ENCODE measurements at regions not wholly inside any gene's neighbourhood (a gene's known extent, or its start where the extent isn't known, plus 50 kb on each side); places are given as distances from the start of the nearest gene placed in this dataset.

DNA sequence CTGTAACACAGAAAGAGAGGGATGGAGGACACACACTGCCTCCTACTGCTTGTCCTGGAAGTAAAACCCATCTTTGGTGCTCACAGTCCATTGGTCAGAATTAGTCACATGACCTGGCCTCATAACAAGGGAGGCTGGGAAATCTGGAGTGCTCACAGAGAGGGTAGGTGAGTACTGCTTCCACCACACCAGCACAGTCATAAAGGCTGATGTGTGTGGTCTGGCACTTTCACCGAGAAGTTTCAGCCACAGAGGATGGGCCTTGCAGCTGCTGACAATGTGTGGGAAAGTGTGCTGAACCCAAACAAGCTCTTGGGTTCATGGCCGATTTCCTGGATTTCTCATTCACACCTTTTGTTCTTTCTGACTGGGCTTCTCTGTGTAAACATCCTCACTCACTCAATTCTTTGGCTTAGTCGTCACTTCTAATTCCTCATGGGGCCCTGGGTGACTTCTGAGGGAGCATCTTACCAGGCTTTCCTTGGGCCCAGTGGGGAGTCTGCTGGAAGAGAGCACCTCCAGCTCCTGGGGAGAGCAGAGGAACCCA, 100.7 kb downstream of the ASB7 start:
- Histone ChIP-seq H3K27me3 (no peaks in the 10 kb centered on the region), H3K9me3 (no peaks in the 10 kb centered on the region), H3K27ac (no peak overlapping the region), H3K4me1 (no peaks in the 10 kb centered on the region), H3K36me3 (no peaks in the 10 kb centered on the region), H3K4me3 (replicated peaks in 1 of 3) (no peak overlapping the region)
- intact Hi-C loops (cut with DNase I), result no loop called here
- TF ChIP-seq, protein P1, sequence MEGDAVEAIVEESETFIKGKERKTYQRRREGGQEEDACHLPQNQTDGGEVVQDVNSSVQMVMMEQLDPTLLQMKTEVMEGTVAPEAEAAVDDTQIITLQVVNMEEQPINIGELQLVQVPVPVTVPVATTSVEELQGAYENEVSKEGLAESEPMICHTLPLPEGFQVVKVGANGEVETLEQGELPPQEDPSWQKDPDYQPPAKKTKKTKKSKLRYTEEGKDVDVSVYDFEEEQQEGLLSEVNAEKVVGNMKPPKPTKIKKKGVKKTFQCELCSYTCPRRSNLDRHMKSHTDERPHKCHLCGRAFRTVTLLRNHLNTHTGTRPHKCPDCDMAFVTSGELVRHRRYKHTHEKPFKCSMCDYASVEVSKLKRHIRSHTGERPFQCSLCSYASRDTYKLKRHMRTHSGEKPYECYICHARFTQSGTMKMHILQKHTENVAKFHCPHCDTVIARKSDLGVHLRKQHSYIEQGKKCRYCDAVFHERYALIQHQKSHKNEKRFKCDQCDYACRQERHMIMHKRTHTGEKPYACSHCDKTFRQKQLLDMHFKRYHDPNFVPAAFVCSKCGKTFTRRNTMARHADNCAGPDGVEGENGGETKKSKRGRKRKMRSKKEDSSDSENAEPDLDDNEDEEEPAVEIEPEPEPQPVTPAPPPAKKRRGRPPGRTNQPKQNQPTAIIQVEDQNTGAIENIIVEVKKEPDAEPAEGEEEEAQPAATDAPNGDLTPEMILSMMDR (IDR thresholded peaks at IDR 0.05), result no peak
- no peak for TF ChIP-seq POLR2A (IDR thresholded peaks at IDR 0.05)
- no peak for DNase-seq
- WGBS, 2 donors, result 41 to 51% methylated on average over 3 of the region's 3 CpGs

DNA sequence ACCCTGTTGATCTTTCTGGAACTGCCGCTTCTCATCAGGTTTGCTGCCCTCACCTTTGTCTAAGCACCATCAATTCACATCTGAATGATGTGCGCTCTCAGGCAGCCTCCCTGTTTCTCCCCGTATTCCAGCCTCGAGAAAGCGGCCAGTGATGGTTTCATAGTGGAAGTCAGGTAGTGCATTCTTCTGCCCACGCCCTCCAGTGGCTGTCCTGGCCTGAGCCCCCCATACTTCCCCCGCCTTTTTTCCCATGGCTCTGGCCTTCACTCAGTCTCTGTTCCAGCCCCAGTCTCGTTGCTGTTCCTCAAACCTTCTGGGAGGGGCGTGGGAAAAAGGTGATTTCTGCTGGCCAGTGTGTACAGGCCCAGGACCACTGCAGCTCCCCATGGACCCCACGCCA, 101.3 kb downstream of the ASB7 start:
- TF ChIP-seq, protein P1 (IDR thresholded peaks at IDR 0.05), result no peak
- no peak for TF ChIP-seq POLR2A (IDR thresholded peaks at IDR 0.05)
- no peaks in the 10 kb centered on the region for H3K4me1 ChIP-seq
- H3K4me3 ChIP-seq (replicated peaks in 1 of 3), result no peak overlapping the region
- no peaks in the 10 kb centered on the region for H3K27me3 ChIP-seq
- intact Hi-C loops (cut with DNase I), result no loop called here
- no peaks in the 10 kb centered on the region for H3K36me3 ChIP-seq
- WGBS, 2 donors, result 90 to 96% methylated on average over 10 of the region's 10 CpGs
- H3K9me3 ChIP-seq, result no peaks in the 10 kb centered on the region
- no peak overlapping the region for H3K27ac ChIP-seq
- DNase-seq, result no peak

DNA sequence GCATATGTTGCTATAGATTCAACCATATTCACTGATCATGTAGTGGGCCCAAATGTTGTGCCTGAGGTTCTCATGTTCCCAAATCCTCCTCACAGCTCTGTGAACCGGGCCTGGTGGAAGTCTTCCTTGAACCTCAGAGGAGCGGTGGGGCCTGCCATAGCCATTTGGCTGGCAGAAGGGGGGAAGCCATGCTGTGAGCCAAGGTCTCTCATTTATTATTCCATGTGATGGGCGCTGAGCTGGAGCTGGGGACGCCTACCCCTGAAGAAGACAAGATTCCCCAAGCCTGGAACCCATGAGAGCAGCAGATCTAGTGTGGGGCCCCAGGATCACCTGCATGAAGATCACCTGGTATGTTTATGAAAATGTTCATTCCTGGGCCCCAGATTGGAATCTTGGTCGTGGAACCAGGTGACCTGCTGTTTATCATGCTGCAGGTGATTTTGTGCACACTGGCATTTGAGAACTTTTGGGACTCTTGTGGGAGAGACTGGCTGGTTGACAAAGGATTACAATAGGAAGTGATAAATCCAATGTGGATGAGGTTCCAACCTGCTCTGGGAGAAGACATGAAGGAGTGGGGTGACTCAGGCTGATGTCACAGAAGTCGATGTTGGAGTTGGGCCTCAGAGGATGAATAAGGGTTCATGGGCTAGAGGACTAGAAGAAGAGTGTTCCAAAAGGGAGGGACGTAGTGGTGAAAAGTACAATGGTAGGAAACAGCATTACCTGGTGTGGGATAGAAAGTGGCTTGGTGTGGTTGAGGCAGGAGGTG, 102.1 kb downstream of the ASB7 start:
- H3K27ac ChIP-seq, result no peak overlapping the region
- H3K4me3 ChIP-seq (replicated peaks in 1 of 3), result no peak overlapping the region
- H3K27me3 ChIP-seq, result no peaks in the 10 kb centered on the region
- no peaks in the 10 kb centered on the region for H3K4me1 ChIP-seq
- 79 to 89% methylated on average over 7 of the region's 7 CpGs for WGBS, 2 donors
- TF ChIP-seq, protein P1 (IDR thresholded peaks at IDR 0.05), result no peak
- no peak for TF ChIP-seq POLR2A (IDR thresholded peaks at IDR 0.05)
- no peak for DNase-seq
- H3K9me3 ChIP-seq, result no peaks in the 10 kb centered on the region
- no peaks in the 10 kb centered on the region for H3K36me3 ChIP-seq
- intact Hi-C loops (cut with DNase I), result no loop called here

DNA sequence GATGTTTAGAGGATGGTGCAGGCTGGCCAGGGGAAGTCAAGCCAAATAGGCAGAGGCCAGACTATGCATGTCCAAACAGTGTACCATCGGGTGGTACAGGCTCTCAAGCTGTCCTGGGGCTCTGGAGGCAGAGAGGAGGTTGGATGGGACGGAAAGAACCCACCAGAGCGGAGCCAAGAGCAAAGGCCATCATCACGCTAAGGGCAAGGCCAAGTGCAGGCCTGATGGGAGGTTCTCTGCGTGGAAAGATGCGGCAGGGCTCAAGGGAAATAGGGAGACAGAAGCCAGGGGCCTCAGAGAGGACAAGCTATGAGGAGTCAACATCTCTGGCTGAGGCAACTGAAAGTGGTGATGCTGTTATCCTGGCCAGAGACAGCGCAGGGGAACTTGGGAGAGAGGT, 102.7 kb downstream of the ASB7 start:
- DNase-seq, result no peak
- no peaks in the 10 kb centered on the region for H3K4me1 ChIP-seq
- no peaks in the 10 kb centered on the region for H3K9me3 ChIP-seq
- H3K4me3 ChIP-seq (replicated peaks in 1 of 3), result no peak overlapping the region
- intact Hi-C loops (cut with DNase I), result no loop called here
- WGBS, 2 donors, result 90 to 94% methylated on average over 7 of the region's 7 CpGs
- no peak for TF ChIP-seq POLR2A (IDR thresholded peaks at IDR 0.05)
- TF ChIP-seq, protein P1 (IDR thresholded peaks at IDR 0.05), result no peak
- no peak overlapping the region for H3K27ac ChIP-seq
- no peaks in the 10 kb centered on the region for H3K27me3 ChIP-seq
- H3K36me3 ChIP-seq, result no peaks in the 10 kb centered on the region

DNA sequence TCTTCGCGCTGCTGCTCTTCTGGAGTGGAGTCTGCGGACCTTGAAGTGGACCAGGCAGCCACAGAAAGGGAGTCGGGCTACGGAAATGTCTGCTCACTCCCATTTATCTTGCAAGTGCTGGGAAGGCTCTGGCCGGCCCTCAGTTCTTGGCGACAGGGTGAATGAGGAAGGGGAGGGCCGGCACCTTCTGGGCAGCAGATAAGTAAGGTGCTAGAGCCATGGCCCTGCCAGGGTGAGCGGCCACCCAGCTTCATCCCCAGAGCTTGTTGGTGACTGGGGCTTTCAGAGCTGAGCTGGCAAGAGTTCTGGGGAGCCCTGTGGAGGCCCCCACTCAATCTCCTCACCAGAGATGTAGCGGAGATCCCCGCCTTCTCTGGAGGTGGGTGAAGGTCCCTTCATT, 103.5 kb downstream of the ASB7 start:
- no peaks in the 10 kb centered on the region for H3K4me1 ChIP-seq
- H3K9me3 ChIP-seq, result no peaks in the 10 kb centered on the region
- no peaks in the 10 kb centered on the region for H3K27me3 ChIP-seq
- H3K36me3 ChIP-seq, result no peaks in the 10 kb centered on the region
- intact Hi-C loops (cut with DNase I), result no loop called here
- H3K27ac ChIP-seq, result no peak overlapping the region
- TF ChIP-seq, protein P1 (IDR thresholded peaks at IDR 0.05), result no peak
- TF ChIP-seq POLR2A (IDR thresholded peaks at IDR 0.05), result no peak
- 89 to 91% methylated on average over 8 to 10 of the region's 11 CpGs for WGBS, 2 donors
- H3K4me3 ChIP-seq (replicated peaks in 1 of 3), result no peak overlapping the region
- DNase-seq, result no peak

Data from thyroid gland (tissue), 4 donors.